HCT116 (cell line): ENCODE measurements at regions not wholly inside any gene's neighbourhood (a gene's known extent, or its start where the extent isn't known, plus 50 kb on each side); places are given as distances from the start of the nearest gene placed in this dataset.

Experiments used
- ATAC-seq: fragments of 200-7000 bp; cut with Tn5 transposase; 2 replicates; pipeline ENCODE4 v1.9.1; 2020; ENCODE audit warnings: mild to moderate bottlenecking, moderate library complexity
- BruUV-seq: library from RNA; stranded (reverse); fragments of 400-500 nt; replicated peaks from 2 replicates; lab custom pipeline; 2021; lab: Mats Ljungman, UMichigan
- CTCF ChIA-PET: fragments of 300-600 bp; sonication (Branson Sonifier 250); formaldehyde crosslinking; loops from one replicate; lab custom pipeline; 2021; ENCODE audit warnings: antibody characterized with exemption; lab: Charles Lee
- POLR2A ChIA-PET: fragments of 300-600, 350-600 bp; sonication (Branson Sonifier 250); formaldehyde crosslinking; loops from one replicate; lab custom pipeline; 2021; ENCODE audit warnings: antibody characterized with exemption; lab: Charles Lee
- RAD21 ChIA-PET, 2 experiments: fragments of 300-600 bp; sonication (Branson Sonifier 250); formaldehyde crosslinking; loops; one replicate each; lab custom pipeline; 2023; ENCODE audit warnings: low total read pairs in 2 of 2; ENCODE audit not compliant: uncharacterized antibody in 2 of 2, unreplicated experiment in 2 of 2, low non-redundant PET in 1 of 2; lab: Charles Lee
- DNase-seq: peaks from one replicate; pipeline ENCODE4 v3.0.0-alpha.2; 2010; ENCODE audit warnings: low read depth, low spot score
- H2AFZ ChIP-seq: fragments of 200-600 bp; shearing (Covaris generic), sonication (generic); 2 replicates; pipeline ENCODE4 v1.6.1; 2017; ENCODE audit warnings: low read depth, mixed run types, mixed read lengths, antibody characterized with exemption, low read length; ENCODE audit not compliant: poor library complexity, severe bottlenecking
- H3K27ac ChIP-seq: 2 replicates; pipeline ENCODE4 v1.5.1; 2012; ENCODE audit warnings: low read depth, low read length
- H3K27me3 ChIP-seq: fragments of 200-600 bp; sonication (generic); 2 replicates; pipeline ENCODE4 v1.6.1; 2016; ENCODE audit warnings: mixed run types, low read length, mixed read lengths; ENCODE audit not compliant: insufficient read depth
- H3K36me3 ChIP-seq, 2 experiments: fragments of 200-500 bp in 1 of 2; fragments of 200-600 bp in 1 of 2; sonication (Bioruptor generic) in 1 of 2; sonication (generic) in 1 of 2; 2 replicates each; pipeline versions ENCODE4 v1.5.1 to v1.6.1; 2014 to 2016; ENCODE audit warnings: low read length in 2 of 2, inconsistent platforms in 1 of 2, mixed read lengths in 1 of 2, mixed run types in 1 of 2; ENCODE audit not compliant: insufficient read depth in 2 of 2, control insufficient read depth in 1 of 2
- H3K4me1 ChIP-seq, 2 experiments: fragments of 200-600 bp in 1 of 2; sonication (generic) in 1 of 2; 2 replicates each; pipeline versions ENCODE4 v1.5.1 to v1.6.1; 2012 to 2017; ENCODE audit warnings: low read length in 2 of 2, inconsistent platforms in 1 of 2, mild to moderate bottlenecking in 1 of 2, mixed read lengths in 1 of 2, mixed run types in 1 of 2, moderate library complexity in 1 of 2; ENCODE audit not compliant: insufficient read depth in 2 of 2, control insufficient read depth in 1 of 2
- H3K4me2 ChIP-seq: fragments of 200-600 bp; sonication (generic); 2 replicates; pipeline ENCODE4 v1.6.1; 2017; ENCODE audit warnings: mixed run types, low read length, mixed read lengths
- H3K4me3 ChIP-seq, 2 experiments: fragments of 200-600 bp in 1 of 2; sonication (generic) in 1 of 2; replicated peaks in 1 of 2; 2 replicates each; pipeline ENCODE4 v1.5.1; 2011 to 2016; ENCODE audit warnings: low read length in 2 of 2, control low read depth in 1 of 2, low read depth in 1 of 2, mild to moderate bottlenecking in 1 of 2, mixed read lengths in 1 of 2, mixed run types in 1 of 2
- H3K79me2 ChIP-seq: fragments of 200-600 bp; sonication (generic); 2 replicates; pipeline ENCODE4 v1.6.1; 2017; ENCODE audit warnings: mild to moderate bottlenecking, mixed run types, low read length, moderate library complexity, mixed read lengths; ENCODE audit not compliant: insufficient read depth
- H3K9ac ChIP-seq: fragments of 200-600 bp; sonication (generic); 2 replicates; pipeline ENCODE4 v1.6.1; 2016; ENCODE audit warnings: low read length, mixed read lengths
- H3K9me2 ChIP-seq: fragments of 200-600 bp; sonication (generic), shearing (Covaris generic); 2 replicates; pipeline ENCODE4 v1.6.1; 2017; ENCODE audit warnings: mixed run types, mild to moderate bottlenecking, moderate library complexity; ENCODE audit not compliant: insufficient read depth
- H3K9me3 ChIP-seq, 2 experiments: fragments of 200-500 bp in 1 of 2; fragments of 200-600 bp in 1 of 2; sonication (Bioruptor generic) in 1 of 2; sonication (generic) in 1 of 2; 2 replicates each; pipeline ENCODE4 v1.6.1; 2014 to 2017; ENCODE audit warnings: low read length in 2 of 2, mixed read lengths in 2 of 2, inconsistent platforms in 1 of 2, low read depth in 1 of 2, mild to moderate bottlenecking in 1 of 2, mixed run types in 1 of 2, moderate library complexity in 1 of 2; ENCODE audit not compliant: control insufficient read depth in 1 of 2, insufficient read depth in 1 of 2
- H4K20me1 ChIP-seq: fragments of 200-600 bp; sonication (generic), shearing (Covaris generic); 2 replicates; pipeline ENCODE4 v1.6.1; 2017; ENCODE audit warnings: mixed run types, mild to moderate bottlenecking, moderate library complexity; ENCODE audit not compliant: insufficient read depth
- CBX3 ChIP-seq: IDR thresholded peaks from 2 replicates; pipeline ENCODE4 v1.6.1; 2012; ENCODE audit warnings: low read depth
- CTCF ChIP-seq, 3 experiments: fragments of 200-600 bp in 1 of 3; sonication (generic) in 1 of 3; IDR thresholded peaks in 2 of 3; conservative IDR thresholded peaks in 1 of 3; 2 replicates each; pipeline ENCODE4 v1.5.1; 2012 to 2017; ENCODE audit warnings: low read depth in 2 of 3, low read length in 2 of 3, antibody characterized with exemption in 1 of 3, borderline replicate concordance in 1 of 3, control low read depth in 1 of 3, mild to moderate bottlenecking in 1 of 3, mixed read lengths in 1 of 3, mixed run types in 1 of 3, moderate library complexity in 1 of 3; ENCODE audit not compliant: insufficient read depth in 1 of 3
- RAD21 ChIP-seq: IDR thresholded peaks from 2 replicates; pipeline ENCODE4 v1.6.1; 2012; ENCODE audit warnings: low read depth, mild to moderate bottlenecking
- SRF ChIP-seq: IDR thresholded peaks from 2 replicates; pipeline ENCODE4 v1.6.1; 2012; ENCODE audit warnings: low read depth
- YY1 ChIP-seq: IDR thresholded peaks from 2 replicates; pipeline ENCODE4 v1.6.1; 2011; ENCODE audit warnings: low read length, low read depth, moderate library complexity, mild to moderate bottlenecking; ENCODE audit not compliant: insufficient replicate concordance; ENCODE audit errors: extremely low read depth
- intact Hi-C: fragments of 100-400 bp; cut with micrococcal nuclease; formaldehyde crosslinking; loops from 2 replicates; pipeline ENCODE4 v1.10.0; 2022

DNA sequence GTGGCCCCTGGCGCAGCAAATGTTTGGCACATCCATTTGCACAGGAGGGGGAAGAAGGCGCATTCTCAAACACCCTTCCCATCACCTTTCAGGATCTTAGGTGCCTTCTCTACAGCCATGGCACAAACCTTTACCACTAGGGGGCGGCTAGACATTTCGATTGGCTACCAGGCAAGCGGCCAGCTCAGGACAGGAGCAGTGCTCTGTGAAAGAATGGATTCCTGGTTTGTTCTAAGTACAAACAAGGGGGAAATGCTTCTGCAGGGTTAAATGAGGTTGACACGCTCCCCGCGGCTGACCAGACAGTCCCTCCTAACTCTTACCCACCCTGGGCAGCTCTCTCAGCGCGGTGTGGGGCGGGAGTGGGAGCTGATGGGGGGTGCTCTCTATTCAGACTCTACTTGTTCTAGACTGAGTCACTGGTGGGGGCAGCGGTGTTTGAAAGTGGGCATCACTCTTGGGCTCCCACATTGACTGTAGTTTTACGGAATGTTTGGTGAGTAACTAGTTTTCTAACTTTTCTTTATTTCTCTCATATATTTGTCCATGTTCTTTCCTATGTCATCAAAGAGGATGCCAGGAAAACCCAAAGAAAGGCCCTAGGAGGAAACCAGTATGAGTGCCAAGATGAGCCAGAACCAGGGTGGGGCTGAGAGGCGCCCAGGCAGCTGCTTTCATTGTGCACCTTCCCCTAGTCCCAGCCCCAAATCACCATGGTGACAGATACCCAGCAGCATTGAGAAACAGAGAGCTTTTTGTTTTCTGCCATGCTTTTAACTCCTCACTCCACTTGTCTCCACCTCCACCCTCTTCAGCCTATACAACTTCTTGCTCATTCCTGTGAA is 61.4 kb upstream of the GPR158 start:
- Histone ChIP-seq H3K79me2 (no peaks in the 10 kb centered on the region), H3K4me2 (peak overlapping the region; percentile 77), H3K36me3 (no peaks in the 10 kb centered on the region), H3K4me3 (no peak overlapping the region), H3K9me3 (no peaks in the 10 kb centered on the region), H3K27ac (no peak overlapping the region), H3K27me3 (no peaks in the 10 kb centered on the region), H2AFZ (peak overlapping the region; percentile 81), H4K20me1 (no peaks in the 10 kb centered on the region), H3K4me1 (peaks cover 6 to 16% of the 10 kb centered on the region in 2 experiments; a peak in 3 of 4 replicates), H3K9me2 (no peaks in the 10 kb centered on the region), H3K9ac (no peak overlapping the region)
- ATAC-seq (peak; percentile 96), DNase-seq (peak; percentile 72)
- ChIA-PET RAD21 (interaction anchor here (1.8 to 1.9 kb wide), 2 partner anchors 113 to 114 kb away, joined by 7 to 8 read pairs; no protein-coding TSS in a partner anchor), POLR2A (no interaction called here), CTCF (interaction anchor here (0.9 to 3.4 kb wide), 13 partner anchors 8 to 600 kb away, joined by 3 to 40 read pairs (median 3); no protein-coding TSS in a partner anchor)
- TF ChIP-seq CTCF (IDR thresholded peaks at IDR 0.05 in 2 of 3, conservative IDR thresholded peaks at IDR 0.05 in 1 of 3; ENCODE audit: borderline replicate concordance in 1 of 3, insufficient read depth in 1 of 3, low read depth in 2 of 3, low read length in 2 of 3) (peak; percentile 73 to 89 (median 87); a peak in 5 of 6 replicates), YY1 (no peak), CBX3 (peak; percentile 54; the same call in 1 of the 2 replicates), SRF (no peak), RAD21 (peak; percentile 86)
- intact Hi-C loops: loop anchor here (1.0 to 5.0 kb wide), 3 partner anchors 114 to 604 kb away; no protein-coding TSS in a partner anchor
- no TSS peak for BruUV-seq
